Ovary (tissue), 7 donors: ENCODE measurements at regions not wholly inside any gene's neighbourhood (a gene's known extent, or its start where the extent isn't known, plus 50 kb on each side); places are given as distances from the start of the nearest gene placed in this dataset.

Experiments
- DNase-seq, 5 donors: peaks; one replicate each; pipeline ENCODE4 v3.0.0-alpha.2; 2019 to 2020
- H3K27ac ChIP-seq, 2 donors: fragments of 200-600 bp; one replicate each; pipeline versions ENCODE4 v1.5.1 to v1.8.0; 2019 to 2022
- H3K27me3 ChIP-seq: fragments of 200-600 bp; one replicate; pipeline ENCODE4 v1.8.0; 2022
- H3K36me3 ChIP-seq: fragments of 200-600 bp; sonication (generic); one replicate; pipeline ENCODE4 v1.5.1; 2019
- H3K4me1 ChIP-seq: one replicate; pipeline ENCODE4 v1.8.1; 2013; ENCODE audit warnings: mild to moderate bottlenecking, moderate library complexity; ENCODE audit not compliant: insufficient read depth
- H3K4me3 ChIP-seq: fragments of 200-600 bp; sonication (generic); one replicate; pipeline ENCODE4 v1.5.1; 2017
- H3K9me3 ChIP-seq, 2 donors: fragments of 200-600 bp in 1 of 2; sonication (generic) in 1 of 2; one replicate each; pipeline versions ENCODE4 v1.5.1 to v1.8.1; 2013 to 2019; ENCODE audit warnings: mild to moderate bottlenecking in 1 of 2, moderate library complexity in 1 of 2
- EP300 ChIP-seq: sonication (generic); formaldehyde crosslinking; IDR thresholded peaks from one replicate; pipeline ENCODE4 v1.6.1; 2017; ENCODE audit warnings: antibody characterized with exemption
- POLR2A ChIP-seq: fragments of 450-650 bp; IDR thresholded peaks from one replicate; pipeline ENCODE4 v1.6.1; 2017; ENCODE audit warnings: antibody characterized with exemption, mild to moderate bottlenecking, moderate library complexity
- WGBS, 3 donors: extraction: QIAGEN DNeasy Blood & Tissue Kit in 1 of 3; methylation state at CpG; one replicate each; pipeline versions ENCODE4 v1.1.5 to v1.1.7; 2013 to 2017; 5-methylcytosine and 5-hydroxymethylcytosine counted together
- intact Hi-C, 4 donors: fragments of 100-400 bp; cut with DNase I; formaldehyde crosslinking; loops; one replicate each; pipeline versions ENCODE4 v1.11.0 to v1.15.1; 2022 to 2023
- TF ChIP-seq, protein P1 (sequence below), 3 donors: fragments of 450-650 bp in 2 of 3; fragments of 200-600 bp in 1 of 3; IDR thresholded peaks; one replicate each; pipeline versions ENCODE4 v1.5.1 to v1.8.0; 2016 to 2022; ENCODE audit warnings: antibody characterized with exemption in 3 of 3, mild to moderate bottlenecking in 1 of 3
- donor health status: DM: no; HTN: no; CAD: no; lungs with moderate emphysema.
- donor health status: DM: no; HTN: no; CAD: no.
- donor health status: Bipolar disorder and iron deficiency.
- donor health status: DM: no; HTN: no; CAD: no.
- donor health status: DM: yes; HTN: yes; CAD: no.

DNA sequence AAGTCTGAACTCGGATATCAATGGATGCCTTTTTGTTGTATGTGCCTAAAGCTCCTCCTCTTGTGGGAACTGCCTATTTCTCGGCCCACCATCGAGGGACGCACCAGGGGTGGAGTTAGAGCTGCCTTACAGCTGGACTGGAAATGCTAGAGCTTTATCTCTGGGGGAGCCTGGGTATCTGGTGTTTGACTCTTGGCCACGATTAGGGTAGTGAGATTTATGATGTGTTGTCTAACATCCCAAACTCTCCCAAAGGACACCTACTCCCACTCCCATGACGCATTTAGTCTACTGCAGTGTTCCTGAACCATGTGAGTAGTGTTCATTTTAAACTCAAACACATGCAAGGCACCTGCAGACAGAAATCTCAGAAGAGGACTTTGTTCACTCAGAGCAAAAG, 594.8 kb downstream of the METTL4 start:
- Histone ChIP-seq H3K27ac (no peak overlapping the region), H3K27me3 (no peaks in the 10 kb centered on the region), H3K4me3 (no peak overlapping the region), H3K4me1 (no peaks in the 10 kb centered on the region), H3K9me3 (no peaks in the 10 kb centered on the region), H3K36me3 (no peaks in the 10 kb centered on the region)
- no peak for TF ChIP-seq POLR2A
- TF ChIP-seq, protein P1, sequence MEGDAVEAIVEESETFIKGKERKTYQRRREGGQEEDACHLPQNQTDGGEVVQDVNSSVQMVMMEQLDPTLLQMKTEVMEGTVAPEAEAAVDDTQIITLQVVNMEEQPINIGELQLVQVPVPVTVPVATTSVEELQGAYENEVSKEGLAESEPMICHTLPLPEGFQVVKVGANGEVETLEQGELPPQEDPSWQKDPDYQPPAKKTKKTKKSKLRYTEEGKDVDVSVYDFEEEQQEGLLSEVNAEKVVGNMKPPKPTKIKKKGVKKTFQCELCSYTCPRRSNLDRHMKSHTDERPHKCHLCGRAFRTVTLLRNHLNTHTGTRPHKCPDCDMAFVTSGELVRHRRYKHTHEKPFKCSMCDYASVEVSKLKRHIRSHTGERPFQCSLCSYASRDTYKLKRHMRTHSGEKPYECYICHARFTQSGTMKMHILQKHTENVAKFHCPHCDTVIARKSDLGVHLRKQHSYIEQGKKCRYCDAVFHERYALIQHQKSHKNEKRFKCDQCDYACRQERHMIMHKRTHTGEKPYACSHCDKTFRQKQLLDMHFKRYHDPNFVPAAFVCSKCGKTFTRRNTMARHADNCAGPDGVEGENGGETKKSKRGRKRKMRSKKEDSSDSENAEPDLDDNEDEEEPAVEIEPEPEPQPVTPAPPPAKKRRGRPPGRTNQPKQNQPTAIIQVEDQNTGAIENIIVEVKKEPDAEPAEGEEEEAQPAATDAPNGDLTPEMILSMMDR (IDR thresholded peaks at IDR 0.05), result no peak
- no peak for TF ChIP-seq EP300
- intact Hi-C loops, result no loop called here
- no peak for DNase-seq
- 6 to 10% (median 8%) methylated on average over 6 of the region's 6 CpGs for WGBS, 3 donors

DNA sequence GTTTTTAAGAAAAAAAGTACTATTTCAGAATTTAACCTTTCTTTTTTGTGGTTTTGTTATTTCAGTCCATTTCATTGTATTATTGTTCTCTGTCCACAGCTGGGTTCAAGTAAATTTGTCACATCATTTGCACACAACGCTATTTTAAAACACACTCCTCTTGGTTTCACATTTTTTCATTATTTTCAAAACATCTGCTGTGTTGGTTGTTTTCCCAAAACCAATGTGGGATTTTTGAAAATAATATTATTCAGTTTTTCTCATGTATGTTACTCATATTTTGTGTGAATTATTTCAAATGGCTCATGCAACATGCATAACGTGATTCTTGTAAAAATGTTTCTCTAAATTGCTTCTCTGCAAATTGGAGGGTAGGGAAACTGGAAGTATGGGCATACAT, 589.2 kb downstream of the METTL4 start:
- H3K9me3 ChIP-seq, result no peaks in the 10 kb centered on the region
- H3K36me3 ChIP-seq, result no peaks in the 10 kb centered on the region
- intact Hi-C loops, result no loop called here
- TF ChIP-seq, protein P1 (IDR thresholded peaks at IDR 0.05), result no peak
- TF ChIP-seq EP300 (no peak), POLR2A (no peak)
- H3K27ac ChIP-seq, result no peak overlapping the region
- H3K27me3 ChIP-seq, result no peaks in the 10 kb centered on the region
- no peaks in the 10 kb centered on the region for H3K4me1 ChIP-seq
- DNase-seq, result no peak
- no peak overlapping the region for H3K4me3 ChIP-seq
- 13 to 41% (median 25%) methylated on average over 2 of the region's 2 CpGs for WGBS, 3 donors

DNA sequence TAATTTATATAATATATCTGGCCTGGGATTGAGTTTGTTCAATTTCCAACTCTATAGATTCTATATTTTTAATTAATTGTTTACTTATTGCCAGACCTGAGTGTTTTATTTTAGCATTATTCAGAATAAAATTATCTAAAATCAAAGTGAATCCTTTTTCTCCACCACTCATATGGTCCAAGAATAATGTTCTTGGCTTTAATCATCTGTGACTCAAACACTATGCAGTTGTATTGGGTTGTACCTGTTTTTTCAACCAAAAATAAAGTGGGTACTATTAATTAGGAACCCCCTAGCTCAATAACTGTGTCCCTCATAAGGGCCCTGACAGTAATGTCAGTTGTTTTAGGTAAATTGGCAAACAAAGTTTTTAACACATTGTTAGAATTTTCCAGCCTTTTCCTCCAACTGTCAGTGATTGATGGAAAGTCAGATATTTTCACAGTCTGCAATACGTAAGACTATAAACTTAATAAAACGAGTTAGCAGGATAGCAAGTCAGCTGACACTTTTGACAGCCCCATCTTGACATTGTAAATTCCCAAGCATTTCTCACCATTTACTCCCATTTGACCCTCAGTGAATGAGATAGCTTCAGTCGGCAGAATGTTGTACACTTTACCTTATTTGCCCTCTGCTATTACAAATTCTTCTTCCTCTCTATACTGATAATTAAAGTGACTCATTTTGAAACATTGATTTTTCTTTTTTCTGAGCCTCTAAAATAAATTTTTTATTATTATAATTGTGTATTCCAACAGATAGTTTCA, 587.4 kb downstream of the METTL4 start:
- H3K27ac ChIP-seq, result no peak overlapping the region
- TF ChIP-seq, protein P1 (IDR thresholded peaks at IDR 0.05), result no peak
- TF ChIP-seq EP300, result no peak
- no peak for TF ChIP-seq POLR2A
- H3K9me3 ChIP-seq, result no peaks in the 10 kb centered on the region
- H3K36me3 ChIP-seq, result no peaks in the 10 kb centered on the region
- no peak overlapping the region for H3K4me3 ChIP-seq
- no peaks in the 10 kb centered on the region for H3K4me1 ChIP-seq
- no peak for DNase-seq
- intact Hi-C loops, result no loop called here
- 30 to 36% (median 35%) methylated on average over 3 of the region's 3 CpGs for WGBS, 3 donors
- H3K27me3 ChIP-seq, result no peaks in the 10 kb centered on the region

DNA sequence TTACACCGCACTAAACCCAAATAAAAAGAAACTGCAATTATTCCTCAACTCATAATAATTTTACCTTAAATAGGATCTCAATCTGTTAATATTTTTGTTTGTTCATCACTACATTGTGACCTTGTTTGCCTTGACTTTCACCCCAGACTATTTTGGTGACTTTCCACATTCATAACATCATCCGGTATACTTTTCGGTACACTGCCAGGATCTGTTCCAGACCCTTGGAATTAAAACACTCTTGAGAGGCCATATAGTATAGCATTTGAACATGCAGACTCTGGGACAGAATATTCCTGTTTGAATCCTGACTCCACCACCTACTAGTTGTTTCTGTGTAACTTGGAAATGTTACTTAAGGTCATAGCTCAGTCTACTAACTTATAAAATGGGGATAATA, 577.4 kb downstream of the METTL4 start:
- intact Hi-C loops, result no loop called here
- no peaks in the 10 kb centered on the region for H3K27me3 ChIP-seq
- WGBS, 3 donors, result 35 to 72% (median 59%) methylated on average over 3 of the region's 3 CpGs
- no peaks in the 10 kb centered on the region for H3K36me3 ChIP-seq
- H3K4me3 ChIP-seq, result no peak overlapping the region
- H3K4me1 ChIP-seq, result no peaks in the 10 kb centered on the region
- no peak overlapping the region for H3K27ac ChIP-seq
- DNase-seq, result no peak
- TF ChIP-seq POLR2A (no peak), EP300 (no peak)
- TF ChIP-seq, protein P1 (IDR thresholded peaks at IDR 0.05), result no peak
- no peaks in the 10 kb centered on the region for H3K9me3 ChIP-seq
